H1 (cell line): ENCODE measurements at regions not wholly inside any gene's neighbourhood (a gene's known extent, or its start where the extent isn't known, plus 50 kb on each side); places are given as distances from the start of the nearest gene placed in this dataset.

ENCODE experiments used
- CTCF ChIA-PET: fragments of 300-600 bp; sonication (Branson Sonifier 250); formaldehyde crosslinking; loops from one replicate; lab custom pipeline; 2021; ENCODE audit not compliant: partially characterized antibody; lab: Charles Lee
- POLR2A ChIA-PET: fragments of 300-600 bp; sonication (Branson Sonifier 250); formaldehyde crosslinking; loops from one replicate; lab custom pipeline; 2021; ENCODE audit warnings: inconsistent platforms; ENCODE audit not compliant: partially characterized antibody; lab: Charles Lee
- DNase-seq, 2 experiments: peaks; one replicate each; pipeline versions ENCODE4 v3.0.0 to v3.0.0-alpha.2; 2010 to 2022; ENCODE audit warnings: low spot score in 2 of 2, low read depth in 1 of 2, mixed read lengths in 1 of 2
- FAIRE-seq: peaks from 2 replicates; lab custom pipeline; 2011; peaks lifted over from hg19 to GRCh38; lab: Jason Lieb, UNC
- H2AFZ ChIP-seq: 2 replicates; pipeline ENCODE4 v1.8.1; 2012; ENCODE audit warnings: low read length, inconsistent platforms
- H2AK5ac ChIP-seq: 2 replicates; pipeline ENCODE4 v1.6.1; 2013; ENCODE audit warnings: low read depth, low read length
- H2BK120ac ChIP-seq: replicated peaks from 2 replicates; pipeline ENCODE3; 2013; ENCODE audit warnings: low read depth, low read length, inconsistent platforms
- H2BK12ac ChIP-seq: 2 replicates; pipeline ENCODE4 v1.6.1; 2013; ENCODE audit warnings: low read depth, low read length
- H2BK15ac ChIP-seq: 2 replicates; pipeline ENCODE4 v1.6.1; 2013; ENCODE audit warnings: low read length
- H2BK20ac ChIP-seq: 2 replicates; pipeline ENCODE4 v1.6.1; 2013; ENCODE audit warnings: low read length
- H2BK5ac ChIP-seq: 2 replicates; pipeline ENCODE4 v1.6.1; 2013; ENCODE audit warnings: low read depth, low read length
- H3K14ac ChIP-seq: 2 replicates; pipeline ENCODE4 v1.6.1; 2013; ENCODE audit warnings: inconsistent platforms; ENCODE audit not compliant: insufficient read length
- H3K18ac ChIP-seq: 2 replicates; pipeline ENCODE4 v1.6.1; 2013; ENCODE audit warnings: low read length; ENCODE audit errors: extremely low read depth
- H3K23ac ChIP-seq: 2 replicates; pipeline ENCODE4 v1.6.1; 2013; ENCODE audit warnings: inconsistent platforms; ENCODE audit not compliant: insufficient read length
- H3K23me2 ChIP-seq: 2 replicates; pipeline ENCODE4 v1.6.1; 2013; ENCODE audit warnings: low read depth, low read length
- H3K27ac ChIP-seq: 2 replicates; pipeline ENCODE4 v1.6.1; 2011; ENCODE audit warnings: low read depth, low read length, inconsistent platforms
- H3K27me3 ChIP-seq, 4 experiments: replicated peaks in 1 of 4; 1 replicate in 1 of 4; 2 replicates in 3 of 4; pipeline versions ENCODE4 v1.6.1 to v1.8.1; 2011 to 2013; ENCODE audit warnings: low read length in 3 of 4, mild to moderate bottlenecking in 3 of 4, inconsistent platforms in 2 of 4, mixed read lengths in 2 of 4, moderate library complexity in 1 of 4; ENCODE audit not compliant: control insufficient read depth in 3 of 4, insufficient read depth in 3 of 4; ENCODE audit errors: extremely low read depth in 1 of 4
- H3K36me3 ChIP-seq, 4 experiments: 2 replicates each; pipeline versions ENCODE4 v1.6.1 to v1.8.1; 2011 to 2013; ENCODE audit warnings: mild to moderate bottlenecking in 4 of 4, low read length in 3 of 4, moderate library complexity in 2 of 4, control low read depth in 1 of 4, inconsistent platforms in 1 of 4; ENCODE audit not compliant: insufficient read depth in 4 of 4, control insufficient read depth in 2 of 4
- H3K4ac ChIP-seq: replicated peaks from 2 replicates; pipeline ENCODE3; 2013; ENCODE audit warnings: low read length, low read depth, mixed read lengths, inconsistent platforms; ENCODE audit not compliant: insufficient read length
- H3K4me1 ChIP-seq, 4 experiments: replicated peaks in 1 of 4; 1 replicate in 1 of 4; 2 replicates in 3 of 4; pipeline versions ENCODE4 v1.6.1 to v1.8.1; 2011 to 2013; ENCODE audit warnings: low read length in 3 of 4, inconsistent platforms in 2 of 4, mixed read lengths in 1 of 4; ENCODE audit not compliant: insufficient read depth in 4 of 4, control insufficient read depth in 3 of 4
- H3K4me2 ChIP-seq, 2 experiments: 2 replicates each; pipeline versions ENCODE4 v1.6.1 to v1.8.1; 2011 to 2013; ENCODE audit warnings: low read depth in 2 of 2, low read length in 2 of 2, control low read depth in 1 of 2, inconsistent platforms in 1 of 2, mild to moderate bottlenecking in 1 of 2; ENCODE audit not compliant: insufficient read depth in 1 of 2
- H3K4me3 ChIP-seq, 4 experiments: fragments of 200-600, 300-600 bp in 1 of 4; sonication (generic), shearing (Covaris generic), sonication (Bioruptor Twin) in 1 of 4; 2 replicates each; pipeline versions ENCODE4 v1.5.1 to v1.8.1; 2011 to 2016; ENCODE audit warnings: low read length in 4 of 4, low read depth in 3 of 4, control low read depth in 2 of 4, inconsistent platforms in 2 of 4, mild to moderate bottlenecking in 2 of 4, mixed read lengths in 1 of 4, moderate library complexity in 1 of 4; ENCODE audit not compliant: insufficient read depth in 2 of 4; ENCODE audit errors: extremely low read depth in 1 of 4
- H3K56ac ChIP-seq: replicated peaks from 2 replicates; pipeline ENCODE3; 2013; ENCODE audit warnings: low read depth, mild to moderate bottlenecking, mixed read lengths, low read length, inconsistent platforms; ENCODE audit not compliant: insufficient read length
- H3K79me1 ChIP-seq: 2 replicates; pipeline ENCODE4 v1.6.1; 2013; ENCODE audit warnings: low read depth, low read length, control low read depth
- H3K79me2 ChIP-seq, 2 experiments: 2 replicates each; pipeline versions ENCODE4 v1.6.1 to v1.8.1; 2012 to 2013; ENCODE audit warnings: low read length in 2 of 2, mild to moderate bottlenecking in 2 of 2, inconsistent platforms in 1 of 2; ENCODE audit not compliant: insufficient read depth in 2 of 2, control insufficient read depth in 1 of 2
- H3K9ac ChIP-seq, 4 experiments: replicated peaks in 1 of 4; 1 replicate in 1 of 4; 2 replicates in 3 of 4; pipeline versions ENCODE4 v1.6.1 to v1.8.1; 2011 to 2013; ENCODE audit warnings: low read depth in 3 of 4, low read length in 3 of 4, control low read depth in 2 of 4, mild to moderate bottlenecking in 2 of 4, moderate library complexity in 2 of 4, inconsistent platforms in 1 of 4; ENCODE audit errors: extremely low read depth in 1 of 4
- H3K9me3 ChIP-seq, 2 experiments: 2 replicates each; pipeline versions ENCODE4 v1.6.1 to v1.8.1; 2012 to 2013; ENCODE audit warnings: mild to moderate bottlenecking in 2 of 2, moderate library complexity in 2 of 2, control low read depth in 1 of 2, inconsistent platforms in 1 of 2, low read depth in 1 of 2, low read length in 1 of 2, mixed read lengths in 1 of 2; ENCODE audit not compliant: insufficient read depth in 2 of 2
- H4K20me1 ChIP-seq, 2 experiments: replicated peaks in 1 of 2; 2 replicates each; pipeline versions ENCODE3 to v1.8.1; 2011 to 2013; ENCODE audit warnings: inconsistent platforms in 2 of 2, low read length in 2 of 2, mild to moderate bottlenecking in 1 of 2; ENCODE audit not compliant: insufficient read depth in 2 of 2, control insufficient read depth in 1 of 2
- H4K5ac ChIP-seq: 2 replicates; pipeline ENCODE4 v1.6.1; 2013; ENCODE audit warnings: low read length, low read depth, mixed read lengths, inconsistent platforms; ENCODE audit not compliant: insufficient read length
- H4K8ac ChIP-seq: 2 replicates; pipeline ENCODE4 v1.8.0; 2013; ENCODE audit warnings: mild to moderate bottlenecking, moderate library complexity, low read length, inconsistent platforms; ENCODE audit not compliant: insufficient read depth; ENCODE audit errors: extremely low read depth
- H4K91ac ChIP-seq: replicated peaks from 2 replicates; pipeline ENCODE3; 2013; ENCODE audit warnings: low read length, mixed read lengths, inconsistent platforms; ENCODE audit not compliant: insufficient read length
- CHD2 ChIP-seq: IDR thresholded peaks from 2 replicates; pipeline ENCODE4 v1.6.1; 2012; ENCODE audit warnings: low read length, improper control_type of control experiment
- E2F6 ChIP-seq: IDR thresholded peaks from 2 replicates; pipeline ENCODE4 v1.6.1; 2012; ENCODE audit warnings: inconsistent platforms
- EZH2 ChIP-seq: fragments of 200-600 bp; sonication (generic); IDR thresholded peaks from 2 replicates; pipeline ENCODE4 v1.7.1; 2012; ENCODE audit warnings: low read depth, mild to moderate bottlenecking, moderate library complexity, low read length, inconsistent platforms; ENCODE audit not compliant: severe bottlenecking
- JUN ChIP-seq: IDR thresholded peaks from 2 replicates; pipeline ENCODE4 v1.6.1; 2011; ENCODE audit warnings: low read depth, mild to moderate bottlenecking, improper control_type of control experiment, low read length
- MAFK ChIP-seq: IDR thresholded peaks from 2 replicates; pipeline ENCODE4 v1.6.1; 2012; ENCODE audit warnings: low read depth, mild to moderate bottlenecking, improper control_type of control experiment, low read length
- MAX ChIP-seq: IDR thresholded peaks from 2 replicates; pipeline ENCODE4 v1.6.1; 2012; ENCODE audit warnings: inconsistent platforms
- NRF1 ChIP-seq: IDR thresholded peaks from 2 replicates; pipeline ENCODE4 v1.6.1; 2011; ENCODE audit warnings: mild to moderate bottlenecking, low read depth, low read length, improper control_type of control experiment
- SAP30 ChIP-seq: fragments of 300-600 bp; sonication (generic); IDR thresholded peaks from 2 replicates; pipeline ENCODE4 v1.7.1; 2012; ENCODE audit warnings: low read length, moderate library complexity, mild to moderate bottlenecking, inconsistent platforms; ENCODE audit not compliant: insufficient read depth, insufficient replicate concordance
- SP1 ChIP-seq: IDR thresholded peaks from 2 replicates; pipeline ENCODE4 v1.6.1; 2011; ENCODE audit warnings: low read depth, low read length
- YY1 ChIP-seq: IDR thresholded peaks from 2 replicates; pipeline ENCODE4 v1.6.1; 2011; ENCODE audit warnings: low read depth, mild to moderate bottlenecking, low read length
- WGBS, 2 experiments: shearing (Covaris generic) in 1 of 2; methylation state at CpG; one replicate each; pipeline versions ENCODE4 v1.1.6 to v1.1.7; 2013 to 2015; ENCODE audit warnings: low lambda C conversion rate in 2 of 2, mixed read lengths in 2 of 2, inconsistent platforms in 1 of 2, low coverage in 1 of 2, missing lambda C conversion rate in 1 of 2; ENCODE audit not compliant: insufficient replicate concordance in 2 of 2, insufficient coverage in 1 of 2, insufficient read length in 1 of 2; ENCODE audit errors: extremely low coverage in 1 of 2, missing lambda C conversion rate in 1 of 2; 5-methylcytosine and 5-hydroxymethylcytosine counted together

DNA sequence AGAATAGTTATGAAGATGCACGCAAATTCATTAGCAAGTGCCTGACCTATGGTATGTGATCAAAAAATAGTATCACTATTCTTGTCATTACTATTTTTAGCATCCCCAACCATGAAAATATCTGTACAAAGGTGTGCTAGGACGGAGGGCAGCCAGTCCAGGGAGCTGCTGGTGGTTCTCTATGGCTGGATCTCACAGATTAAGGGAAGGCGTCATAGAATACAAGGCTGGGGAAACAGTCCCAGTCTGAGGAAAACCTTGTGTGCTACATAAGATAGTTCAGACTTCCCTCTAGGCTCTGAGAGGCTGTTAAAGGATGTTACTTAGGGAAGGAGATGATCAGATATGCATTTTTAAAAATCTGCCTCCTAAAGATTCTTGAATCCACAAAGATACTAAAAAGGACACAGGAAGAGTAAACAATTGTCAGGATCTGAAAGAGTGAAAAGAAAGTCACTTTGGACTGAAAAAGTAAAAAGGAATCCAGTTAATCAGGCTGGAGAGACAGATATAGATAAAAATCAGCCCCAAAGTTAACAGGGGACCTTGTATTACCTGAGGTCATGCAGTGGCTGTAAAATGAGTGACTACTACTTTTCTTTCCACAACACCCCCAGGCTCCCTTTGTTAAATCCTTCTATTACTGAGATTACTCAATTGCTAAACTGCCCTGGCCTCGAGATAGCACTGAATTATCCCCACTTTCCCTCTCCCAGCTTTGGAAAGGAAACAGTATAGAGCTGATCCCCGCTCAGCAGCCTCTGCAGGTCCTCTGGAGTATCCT lies 108.6 kb downstream of the MAB21L3 start:
- no peak overlapping the region for H3K14ac ChIP-seq
- no peaks in the 10 kb centered on the region for H3K9me3 ChIP-seq
- H2BK20ac ChIP-seq = no peak overlapping the region
- H3K27ac ChIP-seq = no peak overlapping the region
- no peak overlapping the region for H3K23ac ChIP-seq
- no peaks in the 10 kb centered on the region for H3K36me3 ChIP-seq
- H4K91ac ChIP-seq = no peak overlapping the region
- WGBS, 2 experiments = 83% methylated on average over 5 of the region's 5 CpGs; no CpG with 5 or more reads in 1 of the 2 experiments
- no peak overlapping the region for H2AK5ac ChIP-seq
- H2AFZ ChIP-seq = no peak overlapping the region
- no peak overlapping the region for H2BK120ac ChIP-seq
- no peak overlapping the region for H4K8ac ChIP-seq
- no peak overlapping the region for H4K5ac ChIP-seq
- H3K9ac ChIP-seq = no peak overlapping the region
- no peak overlapping the region for H3K18ac ChIP-seq
- no peaks in the 10 kb centered on the region for H3K27me3 ChIP-seq
- ChIA-PET POLR2A (no interaction called here), CTCF (interaction anchor here (1.0 to 2.0 kb wide), 2 partner anchors 50 to 265 kb away, joined by 3 to 5 read pairs; no protein-coding TSS in a partner anchor)
- H3K23me2 ChIP-seq = no peaks in the 10 kb centered on the region
- peaks cover 0 to 4% (median 0%) of the 10 kb centered on the region in 4 experiments; a peak in 1 of 7 replicates for H3K4me1 ChIP-seq
- no peak overlapping the region for H3K4ac ChIP-seq
- no peak overlapping the region for H2BK15ac ChIP-seq
- H3K56ac ChIP-seq = no peak overlapping the region
- no peaks in the 10 kb centered on the region for H3K79me2 ChIP-seq
- no peak overlapping the region for H2BK12ac ChIP-seq
- FAIRE-seq (no peak), DNase-seq (no peak)
- no peak overlapping the region for H2BK5ac ChIP-seq
- H3K4me2 ChIP-seq = no peak overlapping the region
- no peaks in the 10 kb centered on the region for H4K20me1 ChIP-seq
- H3K79me1 ChIP-seq = no peaks in the 10 kb centered on the region
- no peak overlapping the region for H3K4me3 ChIP-seq
- TF ChIP-seq MAFK = no peak
- no peak for TF ChIP-seq JUN
- TF ChIP-seq CHD2 = no peak
- TF ChIP-seq YY1 = no peak
- no peak for TF ChIP-seq E2F6
- no peak for TF ChIP-seq SAP30
- no peak for TF ChIP-seq MAX
- TF ChIP-seq SP1 = no peak
- no peak for TF ChIP-seq EZH2
- no peak for TF ChIP-seq NRF1
